ENCODE measurements at regions not wholly inside any gene's neighbourhood (a gene's known extent, or its start where the extent isn't known, plus 50 kb on each side); places are given as distances from the start of the nearest gene placed in this dataset.

GRCh38 chr11:80837051-80837450 lies 1396.2 kb upstream of the TENM4 start:
- H3K4me1 ChIP-seq (ENCODE audit: insufficient read depth, low read length): no peaks in the 10 kb centered on the region
- Mint-ChIP-seq H3K27me3 (no peaks in the 10 kb centered on the region), H3K4me1 (ENCODE audit: low read depth) (no peaks in the 10 kb centered on the region), H3K4me3 (no peak overlapping the region), H3K9me3 (peaks cover 18% of the 10 kb centered on the region), H3K27ac (no peak overlapping the region), H3K36me3 (ENCODE audit: low read depth) (no peaks in the 10 kb centered on the region)
- intact Hi-C loops (cut with DNase I, micrococcal nuclease): no loop called here
- CTCF ChIA-PET: no interaction called here
- no peaks in the 10 kb centered on the region for H3K36me3 ChIP-seq (ENCODE audit: insufficient read depth, low read length)
- H3K4me3 ChIP-seq (ENCODE audit: low read length): no peak overlapping the region
- peaks cover 0 to 5% of the 10 kb centered on the region in 2 experiments for H3K9me3 ChIP-seq (ENCODE audit: control insufficient read depth in 1 of 2, insufficient read depth in 1 of 2, low read length in 2 of 2)
- no peak for DNase-seq
- no peaks in the 10 kb centered on the region for H3K27me3 ChIP-seq (ENCODE audit: control insufficient read depth in 1 of 2, insufficient read depth in 2 of 2, low read length in 2 of 2)
- no peak for TF ChIP-seq CTCF (IDR thresholded peaks at IDR 0.05)
- ATAC-seq (ENCODE audit: poor library complexity): no peak
- POLR2A ChIA-PET: interaction anchor here (0.8 kb wide), 1 partner anchor 10 kb away, joined by 3 read pairs; no protein-coding TSS in a partner anchor
- no peak overlapping the region for H3K27ac ChIP-seq (ENCODE audit: low read depth in 1 of 2, low read length in 2 of 2)

- Histone ChIP-seq H3K36me3 (ENCODE audit: insufficient read depth, low read length) (no peaks in the 10 kb centered on the region), H3K27ac (ENCODE audit: low read depth in 1 of 2, low read length in 2 of 2) (no peak overlapping the region), H3K4me3 (ENCODE audit: low read length) (no peak overlapping the region), H3K27me3 (ENCODE audit: control insufficient read depth in 1 of 2, insufficient read depth in 2 of 2, low read length in 2 of 2) (no peaks in the 10 kb centered on the region), H3K4me1 (ENCODE audit: insufficient read depth, low read length) (no peaks in the 10 kb centered on the region), H3K9me3 (ENCODE audit: control insufficient read depth in 1 of 2, insufficient read depth in 1 of 2, low read length in 2 of 2) (no peaks in the 10 kb centered on the region)
- intact Hi-C loops (cut with DNase I, micrococcal nuclease): no loop called here
- no peak for ATAC-seq (ENCODE audit: poor library complexity)
- no peak overlapping the region for H3K27ac Mint-ChIP-seq
- no peaks in the 10 kb centered on the region for H3K27me3 Mint-ChIP-seq
- peaks cover 16% of the 10 kb centered on the region for H3K9me3 Mint-ChIP-seq
- CTCF ChIA-PET: no interaction called here
- no peaks in the 10 kb centered on the region for H3K36me3 Mint-ChIP-seq (ENCODE audit: low read depth)
- no peak for TF ChIP-seq CTCF (IDR thresholded peaks at IDR 0.05)
- H3K4me3 Mint-ChIP-seq: no peak overlapping the region
- POLR2A ChIA-PET: no interaction called here
- no peak for DNase-seq
- H3K4me1 Mint-ChIP-seq (ENCODE audit: low read depth): no peaks in the 10 kb centered on the region
These were observed 1390.5 kb upstream of the TENM4 start for GRCh38 chr11:80831374-80831773.

- intact Hi-C loops (cut with DNase I, micrococcal nuclease): no loop called here
These were observed 1387.0 kb upstream of the TENM4 start for GRCh38 chr11:80827781-80828180.

More at GRCh38 chr11:80827781-80828180, 1387.0 kb upstream of the TENM4 start:
- DNase-seq: no peak
- Histone ChIP-seq H3K27me3 (ENCODE audit: control insufficient read depth in 1 of 2, insufficient read depth in 2 of 2, low read length in 2 of 2) (no peaks in the 10 kb centered on the region), H3K4me1 (ENCODE audit: insufficient read depth, low read length) (no peaks in the 10 kb centered on the region), H3K4me3 (ENCODE audit: low read length) (no peak overlapping the region), H3K27ac (ENCODE audit: low read depth in 1 of 2, low read length in 2 of 2) (no peak overlapping the region), H3K9me3 (ENCODE audit: control insufficient read depth in 1 of 2, insufficient read depth in 1 of 2, low read length in 2 of 2) (no peaks in the 10 kb centered on the region), H3K36me3 (ENCODE audit: insufficient read depth, low read length) (no peaks in the 10 kb centered on the region)
- no peak for ATAC-seq (ENCODE audit: poor library complexity)
- Mint-ChIP-seq H3K9me3 (peaks cover 3% of the 10 kb centered on the region), H3K27me3 (no peaks in the 10 kb centered on the region), H3K4me3 (no peak overlapping the region), H3K27ac (no peak overlapping the region), H3K36me3 (ENCODE audit: low read depth) (no peaks in the 10 kb centered on the region), H3K4me1 (ENCODE audit: low read depth) (no peaks in the 10 kb centered on the region)
- ChIA-PET POLR2A (no interaction called here), CTCF (interaction anchor here (1.0 kb wide), 1 partner anchor 16 kb away, joined by 3 read pairs; no protein-coding TSS in a partner anchor)
- TF ChIP-seq CTCF (IDR thresholded peaks at IDR 0.05): no peak

Measured in CD4-positive, alpha-beta T cell (primary cell).